ENCODE measurements at regions not wholly inside any gene's neighbourhood (a gene's known extent, or its start where the extent isn't known, plus 50 kb on each side); places are given as distances from the start of the nearest gene placed in this dataset.

DNA sequence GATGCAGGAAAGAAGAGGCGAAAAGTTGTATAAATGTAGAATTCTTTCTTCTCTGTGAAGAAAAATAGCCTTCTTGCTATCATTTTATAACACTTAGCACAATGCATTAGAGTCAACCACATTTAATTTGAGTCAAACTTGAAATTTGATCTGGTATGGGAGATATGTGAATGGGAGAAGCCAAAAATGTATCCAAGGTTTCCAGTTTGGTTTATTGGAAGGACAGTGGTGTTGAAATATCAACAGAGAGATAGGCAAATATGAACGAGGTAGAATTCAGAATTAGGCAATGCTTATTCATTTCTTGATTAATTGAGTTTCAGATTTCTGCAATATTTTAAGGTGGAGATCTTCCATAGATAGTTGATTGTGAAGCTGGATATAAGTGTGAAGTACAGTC, 991.9 kb upstream of the CHAC2 start:
- no peak for TF ChIP-seq EZH2 (IDR thresholded peaks at IDR 0.05; ENCODE audit: low read depth)
- no peak for TF ChIP-seq CTCF (conservative IDR thresholded peaks at IDR 0.05)
- Histone ChIP-seq H3K4me3 (no peak overlapping the region), H3F3A (ENCODE audit: insufficient read depth, low read depth) (no peaks in the 10 kb centered on the region), H3K4me2 (no peak overlapping the region), H3K27ac (no peak overlapping the region), H3K9me3 (ENCODE audit: insufficient read depth, low read depth) (no peaks in the 10 kb centered on the region), H3K27me3 (ENCODE audit: insufficient read depth, low read depth) (no peaks in the 10 kb centered on the region), H3K36me3 (ENCODE audit: low read depth) (no peaks in the 10 kb centered on the region), H3K9me2 (ENCODE audit: insufficient read depth) (no peaks in the 10 kb centered on the region), H3K4me1 (replicated peaks; ENCODE audit: insufficient read depth) (no peaks in the 10 kb centered on the region), H4K20me1 (ENCODE audit: insufficient read depth) (no peaks in the 10 kb centered on the region), H2AFZ (no peak overlapping the region), H3K79me2 (ENCODE audit: low read depth) (no peaks in the 10 kb centered on the region)
- ChIA-PET POLR2A (ENCODE audit: unreplicated experiment) (no interaction called here), CTCF (no interaction called here)
- no TSS peak for BruUV-seq (replicated peaks)
- intact Hi-C loops (cut with micrococcal nuclease; ENCODE audit: unreplicated experiment), result no loop called here
- DNase-seq, result no peak

- BruUV-seq (replicated peaks), result no TSS peak
- no peaks in the 10 kb centered on the region for H3K27me3 ChIP-seq (ENCODE audit: insufficient read depth, low read depth)
- no peaks in the 10 kb centered on the region for H3K79me2 ChIP-seq (ENCODE audit: low read depth)
- no peak overlapping the region for H3K27ac ChIP-seq
- H2AFZ ChIP-seq, result no peak overlapping the region
- no peaks in the 10 kb centered on the region for H3K9me2 ChIP-seq (ENCODE audit: insufficient read depth)
- POLR2A ChIA-PET (ENCODE audit: unreplicated experiment), result no interaction called here
- intact Hi-C loops (cut with micrococcal nuclease; ENCODE audit: unreplicated experiment), result no loop called here
- DNase-seq, result no peak
- no peaks in the 10 kb centered on the region for H3K4me1 ChIP-seq (replicated peaks; ENCODE audit: insufficient read depth)
- CTCF ChIA-PET, result no interaction called here
- no peaks in the 10 kb centered on the region for H3K36me3 ChIP-seq (ENCODE audit: low read depth)
- no peaks in the 10 kb centered on the region for H3K9me3 ChIP-seq (ENCODE audit: insufficient read depth, low read depth)
- no peak overlapping the region for H3K4me3 ChIP-seq
- H3K4me2 ChIP-seq, result no peak overlapping the region
- no peak for TF ChIP-seq CTCF (conservative IDR thresholded peaks at IDR 0.05)
- no peak for TF ChIP-seq EZH2 (IDR thresholded peaks at IDR 0.05; ENCODE audit: low read depth)
- no peaks in the 10 kb centered on the region for H4K20me1 ChIP-seq (ENCODE audit: insufficient read depth)
- H3F3A ChIP-seq (ENCODE audit: insufficient read depth, low read depth), result no peaks in the 10 kb centered on the region
Measured at GRCh38 chr2:52765735-52766134, 1001.9 kb upstream of the CHAC2 start.

DNA sequence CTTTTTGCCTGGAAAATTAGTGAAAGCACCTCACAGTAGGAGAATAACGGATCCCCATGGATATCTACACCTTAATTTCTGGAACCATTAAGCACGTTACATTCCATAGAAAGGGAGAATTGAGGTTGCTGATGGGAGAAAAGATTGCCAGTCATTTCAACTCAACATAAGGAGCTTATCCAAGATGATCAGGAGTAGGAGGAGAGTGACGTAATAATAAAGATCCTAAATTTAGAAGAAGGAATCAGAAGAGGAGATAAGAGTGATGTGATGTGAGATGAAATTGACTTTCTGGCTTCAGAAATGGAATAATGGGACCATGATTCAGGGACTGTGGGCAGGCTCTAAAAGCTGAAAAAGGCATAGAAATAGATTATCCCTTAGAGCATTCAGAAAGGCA, 1017.8 kb upstream of the CHAC2 start:
- H3K4me1 ChIP-seq (replicated peaks; ENCODE audit: insufficient read depth), result no peaks in the 10 kb centered on the region
- no peak overlapping the region for H3K27ac ChIP-seq
- H3K9me2 ChIP-seq (ENCODE audit: insufficient read depth), result no peaks in the 10 kb centered on the region
- intact Hi-C loops (cut with micrococcal nuclease; ENCODE audit: unreplicated experiment), result no loop called here
- H3K27me3 ChIP-seq (ENCODE audit: insufficient read depth, low read depth), result no peaks in the 10 kb centered on the region
- no peak for TF ChIP-seq EZH2 (IDR thresholded peaks at IDR 0.05; ENCODE audit: low read depth)
- no peak for TF ChIP-seq CTCF (conservative IDR thresholded peaks at IDR 0.05)
- ChIA-PET CTCF (no interaction called here), POLR2A (ENCODE audit: unreplicated experiment) (no interaction called here)
- no TSS peak for BruUV-seq (replicated peaks)
- H2AFZ ChIP-seq, result no peak overlapping the region
- H3K9me3 ChIP-seq (ENCODE audit: insufficient read depth, low read depth), result no peaks in the 10 kb centered on the region
- no peaks in the 10 kb centered on the region for H3F3A ChIP-seq (ENCODE audit: insufficient read depth, low read depth)
- no peaks in the 10 kb centered on the region for H3K36me3 ChIP-seq (ENCODE audit: low read depth)
- DNase-seq, result no peak
- no peak overlapping the region for H3K4me2 ChIP-seq
- H3K79me2 ChIP-seq (ENCODE audit: low read depth), result no peaks in the 10 kb centered on the region
- no peak overlapping the region for H3K4me3 ChIP-seq
- no peaks in the 10 kb centered on the region for H4K20me1 ChIP-seq (ENCODE audit: insufficient read depth)

Data from PC-9 (cell line).